ENCODE measurements at regions not wholly inside any gene's neighbourhood (a gene's known extent, or its start where the extent isn't known, plus 50 kb on each side); places are given as distances from the start of the nearest gene placed in this dataset.

GRCh38 chr13:65872448-65872847 lies 1357.7 kb downstream of the PCDH9 start:
- Histone ChIP-seq H3K4me3 (no peak overlapping the region), H3K9me3 (ENCODE audit: low read depth) (no peaks in the 10 kb centered on the region), H3K4me1 (ENCODE audit: insufficient read depth) (no peaks in the 10 kb centered on the region), H3K27me3 (no peaks in the 10 kb centered on the region), H4K20me1 (ENCODE audit: insufficient read depth, poor library complexity, severe bottlenecking) (no peaks in the 10 kb centered on the region), H3K36me3 (replicated peaks; ENCODE audit: insufficient read depth, low read depth) (no peaks in the 10 kb centered on the region), H3K79me2 (no peaks in the 10 kb centered on the region), H2AFZ (no peak overlapping the region), H3K27ac (no peak overlapping the region), H3K9me2 (replicated peaks; ENCODE audit: insufficient read depth) (no peaks in the 10 kb centered on the region), H3K4me2 (no peak overlapping the region)
- DNase-seq (ENCODE audit: low spot score), result no peak
- TF ChIP-seq EZH2 (IDR thresholded peaks at IDR 0.05; ENCODE audit: borderline replicate concordance), result no peak
- no peak for TF ChIP-seq EZH2phosphoT487 (IDR thresholded peaks at IDR 0.05; ENCODE audit: low read depth, severe bottlenecking, unreplicated experiment)
- no peak for TF ChIP-seq CTCF (IDR thresholded peaks at IDR 0.05; ENCODE audit: poor library complexity)

- Histone ChIP-seq H3K4me1 (ENCODE audit: insufficient read depth) (no peaks in the 10 kb centered on the region), H4K20me1 (ENCODE audit: insufficient read depth, poor library complexity, severe bottlenecking) (no peaks in the 10 kb centered on the region), H3K79me2 (no peaks in the 10 kb centered on the region), H3K9me3 (ENCODE audit: low read depth) (no peaks in the 10 kb centered on the region), H3K27me3 (no peaks in the 10 kb centered on the region), H3K36me3 (replicated peaks; ENCODE audit: insufficient read depth, low read depth) (no peaks in the 10 kb centered on the region), H2AFZ (no peak overlapping the region), H3K9me2 (replicated peaks; ENCODE audit: insufficient read depth) (no peaks in the 10 kb centered on the region), H3K4me2 (no peak overlapping the region), H3K4me3 (no peak overlapping the region), H3K27ac (no peak overlapping the region)
- peak; percentile 3 for DNase-seq (ENCODE audit: low spot score)
- TF ChIP-seq EZH2phosphoT487 (IDR thresholded peaks at IDR 0.05; ENCODE audit: low read depth, severe bottlenecking, unreplicated experiment) (no peak), CTCF (IDR thresholded peaks at IDR 0.05; ENCODE audit: poor library complexity) (no peak), EZH2 (IDR thresholded peaks at IDR 0.05; ENCODE audit: borderline replicate concordance) (no peak)
- whole genome bisulfite sequencing (ENCODE audit: low lambda C conversion rate, missing lambda C conversion rate), result 74% methylated on average over 6 of the region's 6 CpGs
These were observed 1361.3 kb downstream of the PCDH9 start for GRCh38 chr13:65868884-65869283.

GRCh38 chr13:65868099-65868498 lies 1362.0 kb downstream of the PCDH9 start:
- H3K27me3 ChIP-seq, result no peaks in the 10 kb centered on the region
- 65% methylated on average over 4 of the region's 4 CpGs for WGBS (ENCODE audit: low lambda C conversion rate, missing lambda C conversion rate)
- H3K36me3 ChIP-seq (replicated peaks; ENCODE audit: insufficient read depth, low read depth), result no peaks in the 10 kb centered on the region
- no peak overlapping the region for H3K4me3 ChIP-seq
- H3K27ac ChIP-seq, result no peak overlapping the region
- H4K20me1 ChIP-seq (ENCODE audit: insufficient read depth, poor library complexity, severe bottlenecking), result no peaks in the 10 kb centered on the region
- DNase-seq (ENCODE audit: low spot score), result no peak
- H3K9me2 ChIP-seq (replicated peaks; ENCODE audit: insufficient read depth), result no peaks in the 10 kb centered on the region
- no peak overlapping the region for H2AFZ ChIP-seq
- TF ChIP-seq CTCF (IDR thresholded peaks at IDR 0.05; ENCODE audit: poor library complexity) (no peak), EZH2phosphoT487 (IDR thresholded peaks at IDR 0.05; ENCODE audit: low read depth, severe bottlenecking, unreplicated experiment) (no peak), EZH2 (IDR thresholded peaks at IDR 0.05; ENCODE audit: borderline replicate concordance) (no peak)
- H3K79me2 ChIP-seq, result no peaks in the 10 kb centered on the region
- H3K4me2 ChIP-seq, result no peak overlapping the region
- no peaks in the 10 kb centered on the region for H3K9me3 ChIP-seq (ENCODE audit: low read depth)
- no peaks in the 10 kb centered on the region for H3K4me1 ChIP-seq (ENCODE audit: insufficient read depth)

- no peak overlapping the region for H2AFZ ChIP-seq
- H3K4me1 ChIP-seq (ENCODE audit: insufficient read depth), result no peaks in the 10 kb centered on the region
- no peak overlapping the region for H3K4me3 ChIP-seq
- DNase-seq (ENCODE audit: low spot score), result no peak
- TF ChIP-seq EZH2phosphoT487 (IDR thresholded peaks at IDR 0.05; ENCODE audit: low read depth, severe bottlenecking, unreplicated experiment), result no peak
- TF ChIP-seq EZH2 (IDR thresholded peaks at IDR 0.05; ENCODE audit: borderline replicate concordance), result no peak
- no peak for TF ChIP-seq CTCF (IDR thresholded peaks at IDR 0.05; ENCODE audit: poor library complexity)
- 94% methylated on average over 6 of the region's 6 CpGs for WGBS (ENCODE audit: low lambda C conversion rate, missing lambda C conversion rate)
- no peaks in the 10 kb centered on the region for H4K20me1 ChIP-seq (ENCODE audit: insufficient read depth, poor library complexity, severe bottlenecking)
- no peaks in the 10 kb centered on the region for H3K9me3 ChIP-seq (ENCODE audit: low read depth)
- H3K36me3 ChIP-seq (replicated peaks; ENCODE audit: insufficient read depth, low read depth), result no peaks in the 10 kb centered on the region
- H3K9me2 ChIP-seq (replicated peaks; ENCODE audit: insufficient read depth), result no peaks in the 10 kb centered on the region
- no peak overlapping the region for H3K4me2 ChIP-seq
- no peaks in the 10 kb centered on the region for H3K79me2 ChIP-seq
- H3K27me3 ChIP-seq, result no peaks in the 10 kb centered on the region
- no peak overlapping the region for H3K27ac ChIP-seq
These were observed 1364.0 kb downstream of the PCDH9 start for GRCh38 chr13:65866138-65866537.

All from hepatocyte (in vitro differentiated cells).